ENCODE measurements at regions not wholly inside any gene's neighbourhood (a gene's known extent, or its start where the extent isn't known, plus 50 kb on each side); places are given as distances from the start of the nearest gene placed in this dataset.

DNA sequence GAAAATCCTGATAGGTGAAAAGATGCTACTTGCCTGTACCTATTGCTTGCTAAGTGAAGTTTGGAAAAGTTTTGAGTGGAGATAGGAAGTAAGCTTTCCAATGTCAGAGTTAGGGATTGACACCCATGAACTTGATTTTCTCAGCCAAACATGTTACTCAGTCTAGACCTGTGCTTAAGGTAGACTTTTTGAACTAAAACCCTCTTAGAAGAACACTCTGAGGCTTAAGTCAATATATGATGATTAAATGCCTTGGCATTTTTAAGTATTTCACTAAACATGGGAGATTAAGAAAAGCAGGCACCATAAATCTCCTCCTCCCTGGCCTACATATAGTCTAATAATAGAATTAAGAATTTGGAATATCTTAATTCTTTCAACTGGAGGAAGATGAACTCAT lies 785.6 kb upstream of the SOX9 start:
- no peak for TF ChIP-seq POLR2A (IDR thresholded peaks at IDR 0.05; ENCODE audit: low read depth, low read length)
- TF ChIP-seq PAX5 (IDR thresholded peaks at IDR 0.05; ENCODE audit: insufficient read depth, low read length, severe bottlenecking), result no peak
